Endothelial cell of umbilical vein (primary cell): ENCODE measurements at regions not wholly inside any gene's neighbourhood (a gene's known extent, or its start where the extent isn't known, plus 50 kb on each side); places are given as distances from the start of the nearest gene placed in this dataset.
"Not testable (repeated sequence)": the region's sequence is repeated elsewhere in the genome, so short reads cannot be mapped to it uniquely, and the experiment has no call there.

Experiments
- BruUV-seq: library from RNA; stranded (reverse); fragments of 400-500 nt; replicated peaks from 2 replicates; lab custom pipeline; 2021; lab: Mats Ljungman, UMichigan
- CTCF ChIA-PET: fragments of 300-600, 350-600 bp; sonication (Branson Sonifier 250); formaldehyde crosslinking; loops from one replicate; lab custom pipeline; 2021; ENCODE audit warnings: antibody characterized with exemption, inconsistent platforms; lab: Charles Lee
- POLR2A ChIA-PET: fragments of 300-600, 350-600 bp; sonication (Branson Sonifier 250); formaldehyde crosslinking; loops from one replicate; lab custom pipeline; 2021; ENCODE audit warnings: antibody characterized with exemption, inconsistent platforms; lab: Charles Lee
- DNase-seq: peaks from one replicate; pipeline ENCODE4 v3.0.0-alpha.2; 2011; ENCODE audit warnings: low read depth, low spot score
- FAIRE-seq: peaks from 2 replicates; lab custom pipeline; 2011; peaks lifted over from hg19 to GRCh38; lab: Jason Lieb, UNC
- H2AFZ ChIP-seq: 2 replicates; pipeline ENCODE4 v1.6.0; 2012; ENCODE audit warnings: low read depth, low read length, control low read depth, inconsistent platforms
- H3K27ac ChIP-seq: 2 replicates; pipeline ENCODE4 v1.5.1; 2011; ENCODE audit warnings: low read depth, mild to moderate bottlenecking, control low read depth, low read length, moderate library complexity; ENCODE audit not compliant: insufficient read depth
- H3K27me3 ChIP-seq, 2 experiments: 2 replicates each; pipeline versions ENCODE4 v1.6.0 to v1.6.1; 2011; ENCODE audit warnings: low read length in 2 of 2, mixed read lengths in 1 of 2; ENCODE audit not compliant: control insufficient read depth in 2 of 2, insufficient read depth in 2 of 2
- H3K36me3 ChIP-seq, 2 experiments: 2 replicates in 1 of 2; 3 replicates in 1 of 2; pipeline ENCODE4 v1.5.1; 2011; ENCODE audit warnings: low read length in 2 of 2, mild to moderate bottlenecking in 1 of 2, moderate library complexity in 1 of 2; ENCODE audit not compliant: control insufficient read depth in 2 of 2, insufficient read depth in 2 of 2; ENCODE audit errors: extremely low read depth in 1 of 2
- H3K4me1 ChIP-seq: 3 replicates; pipeline ENCODE4 v1.5.1; 2011; ENCODE audit warnings: mild to moderate bottlenecking, low read length; ENCODE audit not compliant: control insufficient read depth, insufficient read depth; ENCODE audit errors: extremely low read depth
- H3K4me2 ChIP-seq: 2 replicates; pipeline ENCODE4 v1.6.1; 2011; ENCODE audit warnings: low read length, control low read depth, mixed read lengths; ENCODE audit not compliant: insufficient read depth
- H3K4me3 ChIP-seq, 3 experiments: fragments of 200-600 bp in 1 of 3; sonication (generic), shearing (Covaris generic) in 1 of 3; replicated peaks in 1 of 3; 2 replicates each; pipeline ENCODE4 v1.5.1; 2011 to 2016; ENCODE audit warnings: control low read depth in 3 of 3, low read length in 3 of 3, mild to moderate bottlenecking in 2 of 3, inconsistent platforms in 1 of 3, low read depth in 1 of 3, moderate library complexity in 1 of 3; ENCODE audit not compliant: insufficient read depth in 1 of 3
- H3K79me2 ChIP-seq: 2 replicates; pipeline ENCODE4 v1.6.0; 2012; ENCODE audit warnings: low read length, inconsistent platforms; ENCODE audit not compliant: control insufficient read depth, insufficient read depth
- H3K9ac ChIP-seq: replicated peaks from 2 replicates; pipeline ENCODE3; 2011; ENCODE audit warnings: low read length, control low read depth; ENCODE audit not compliant: insufficient read depth; ENCODE audit errors: extremely low read depth
- H3K9me1 ChIP-seq: replicated peaks from 3 replicates; pipeline ENCODE4 v1.6.0; 2011; ENCODE audit warnings: mild to moderate bottlenecking, low read length; ENCODE audit not compliant: control insufficient read depth, insufficient read depth; ENCODE audit errors: extremely low read depth
- H3K9me3 ChIP-seq: replicated peaks from 2 replicates; pipeline ENCODE4 v1.5.1; 2012; ENCODE audit warnings: low read length, inconsistent platforms; ENCODE audit not compliant: control insufficient read depth, insufficient read depth
- H4K20me1 ChIP-seq: replicated peaks from 2 replicates; pipeline ENCODE3; 2011; ENCODE audit warnings: mild to moderate bottlenecking, low read length; ENCODE audit not compliant: control insufficient read depth, insufficient read depth; ENCODE audit errors: extremely low read depth
- FOS ChIP-seq: IDR thresholded peaks from 2 replicates; pipeline ENCODE4 v1.6.1; 2011; ENCODE audit warnings: mild to moderate bottlenecking, low read length, moderate library complexity, borderline replicate concordance; ENCODE audit not compliant: insufficient read depth
- GATA2 ChIP-seq: IDR thresholded peaks from 2 replicates; pipeline ENCODE4 v1.7.0; 2011; ENCODE audit warnings: low read depth, mild to moderate bottlenecking, moderate library complexity, mixed read lengths, low read length; ENCODE audit not compliant: insufficient read length, insufficient read depth
- JUN ChIP-seq: IDR thresholded peaks from 2 replicates; pipeline ENCODE4 v1.6.1; 2011; ENCODE audit warnings: borderline replicate concordance, low read depth; ENCODE audit not compliant: insufficient read length, insufficient read depth
- MYC ChIP-seq: IDR thresholded peaks from one replicate; pipeline ENCODE4 v1.6.1; 2011; ENCODE audit warnings: mild to moderate bottlenecking, low read depth, low read length
- POLR2A ChIP-seq: IDR thresholded peaks from 2 replicates; pipeline ENCODE4 v1.6.1; 2012; ENCODE audit warnings: low read depth, mild to moderate bottlenecking, control low read depth, low read length
- dilution Hi-C: fragments of 300-500 bp; cut with MboI; formaldehyde crosslinking; loops from one replicate; pipeline ENCODE4 v1.15.0; 2019; ENCODE audit warnings: low sequenced_read_pairs; ENCODE audit not compliant: extremely low pct_ligation_motif_present
- intact Hi-C: fragments of 100-400 bp; cut with micrococcal nuclease; formaldehyde crosslinking; loops from one replicate; pipeline ENCODE4 v1.10.0; 2022
- TF ChIP-seq, protein P1 (sequence below), 2 donors: IDR thresholded peaks; 1 replicate in 1 of 2; 2 replicates in 1 of 2; pipeline ENCODE4 v1.5.1; 2011; ENCODE audit warnings: low read length in 2 of 2, mild to moderate bottlenecking in 2 of 2, moderate library complexity in 2 of 2, control low read depth in 1 of 2, inconsistent platforms in 1 of 2, low read depth in 1 of 2; ENCODE audit not compliant: insufficient read depth in 1 of 2; ENCODE audit errors: extremely low read depth in 1 of 2

DNA sequence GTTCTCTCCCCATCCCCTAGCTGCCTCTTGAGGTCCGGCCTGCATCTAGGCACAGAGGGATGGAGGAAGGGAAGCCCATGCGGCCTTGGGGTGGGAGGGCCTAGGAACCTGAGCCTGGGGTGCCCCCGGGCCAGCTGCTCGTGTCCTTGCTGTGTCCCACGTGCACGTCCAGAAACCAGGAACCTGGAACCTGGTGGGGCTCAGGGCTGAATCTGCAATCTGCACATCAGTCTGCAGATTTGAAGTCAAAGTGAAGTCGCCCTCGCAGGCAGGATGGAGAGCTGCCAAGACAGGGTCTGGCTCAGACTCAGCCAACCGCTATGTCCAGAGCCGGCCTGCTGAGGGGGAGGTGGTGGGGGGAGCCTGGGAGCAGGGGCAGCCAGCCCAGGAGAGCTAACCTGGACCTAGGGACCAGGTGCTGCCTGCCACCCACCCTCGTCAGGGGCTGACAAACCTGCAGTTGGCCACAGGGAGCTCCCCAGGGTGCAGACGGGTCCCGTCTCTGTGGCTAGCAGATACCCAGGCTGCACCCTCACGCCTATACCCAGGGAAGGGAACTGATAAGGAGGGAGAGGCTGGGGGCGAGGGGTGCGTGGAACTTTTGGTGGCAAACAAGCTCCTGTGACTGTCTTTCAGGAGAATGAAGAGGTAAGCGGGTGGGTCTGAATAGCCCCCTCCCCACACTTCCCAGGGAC is 103.5 kb upstream of the SIMC1 start:
- dilution Hi-C loops (no loop called here), intact Hi-C loops (no loop called here)
- Histone ChIP-seq H3K9ac (no peak overlapping the region), H3K9me1 (no peaks in the 10 kb centered on the region), H3K9me3 (no peaks in the 10 kb centered on the region), H3K4me2 (no peak overlapping the region), H3K79me2 (no peaks in the 10 kb centered on the region), H3K27me3 (peaks cover 0 to 4% of the 10 kb centered on the region in 2 experiments), H4K20me1 (no peaks in the 10 kb centered on the region), H3K4me1 (no peaks in the 10 kb centered on the region), H3K27ac (no peak overlapping the region), H3K4me3 (no peak overlapping the region), H3K36me3 (no peaks in the 10 kb centered on the region), H2AFZ (no peak overlapping the region)
- BruUV-seq = no TSS peak
- ChIA-PET POLR2A (no interaction called here), CTCF (interaction anchor here (0.6 kb wide), 1 partner anchor 50 kb away, joined by 3 read pairs; no protein-coding TSS in a partner anchor)
- no peak for TF ChIP-seq POLR2A
- no peak for TF ChIP-seq JUN
- no peak for TF ChIP-seq MYC
- TF ChIP-seq GATA2 = no peak
- TF ChIP-seq FOS = no peak
- TF ChIP-seq, protein P1, sequence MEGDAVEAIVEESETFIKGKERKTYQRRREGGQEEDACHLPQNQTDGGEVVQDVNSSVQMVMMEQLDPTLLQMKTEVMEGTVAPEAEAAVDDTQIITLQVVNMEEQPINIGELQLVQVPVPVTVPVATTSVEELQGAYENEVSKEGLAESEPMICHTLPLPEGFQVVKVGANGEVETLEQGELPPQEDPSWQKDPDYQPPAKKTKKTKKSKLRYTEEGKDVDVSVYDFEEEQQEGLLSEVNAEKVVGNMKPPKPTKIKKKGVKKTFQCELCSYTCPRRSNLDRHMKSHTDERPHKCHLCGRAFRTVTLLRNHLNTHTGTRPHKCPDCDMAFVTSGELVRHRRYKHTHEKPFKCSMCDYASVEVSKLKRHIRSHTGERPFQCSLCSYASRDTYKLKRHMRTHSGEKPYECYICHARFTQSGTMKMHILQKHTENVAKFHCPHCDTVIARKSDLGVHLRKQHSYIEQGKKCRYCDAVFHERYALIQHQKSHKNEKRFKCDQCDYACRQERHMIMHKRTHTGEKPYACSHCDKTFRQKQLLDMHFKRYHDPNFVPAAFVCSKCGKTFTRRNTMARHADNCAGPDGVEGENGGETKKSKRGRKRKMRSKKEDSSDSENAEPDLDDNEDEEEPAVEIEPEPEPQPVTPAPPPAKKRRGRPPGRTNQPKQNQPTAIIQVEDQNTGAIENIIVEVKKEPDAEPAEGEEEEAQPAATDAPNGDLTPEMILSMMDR (IDR thresholded peaks at IDR 0.05; ENCODE audit: extremely low read depth in 1 of 2, insufficient read depth in 1 of 2, low read depth in 1 of 2, low read length in 2 of 2) = no peak
- no peak for DNase-seq
- FAIRE-seq = no peak

DNA sequence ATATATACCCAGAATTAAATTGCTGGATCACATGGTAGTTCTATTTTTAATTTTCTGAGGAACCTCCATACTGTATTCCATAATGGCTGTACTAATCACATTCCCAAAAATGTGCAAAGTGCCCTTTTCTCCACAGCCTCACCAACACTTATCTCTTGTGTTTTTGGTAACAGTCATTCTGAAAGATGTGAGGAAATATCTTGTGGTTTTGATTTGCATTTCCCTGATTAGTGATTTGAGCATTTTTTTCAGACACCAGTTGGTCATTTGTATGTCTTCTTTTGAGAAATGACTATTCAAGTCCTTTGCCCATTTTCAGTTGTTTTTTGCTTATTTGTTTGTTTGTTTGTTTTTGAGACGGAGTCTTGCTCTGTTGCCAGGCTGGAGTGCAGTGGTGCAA is 98.1 kb upstream of the SIMC1 start:
- dilution Hi-C loops, H3K4me3 ChIP-seq, POLR2A ChIA-PET, CTCF ChIA-PET, FAIRE-seq, H2AFZ ChIP-seq, H3K9me1 ChIP-seq, H3K9ac ChIP-seq, H3K27ac ChIP-seq, H3K9me3 ChIP-seq, H3K4me1 ChIP-seq, H3K27me3 ChIP-seq, DNase-seq, H3K4me2 ChIP-seq, intact Hi-C loops, H4K20me1 ChIP-seq, H3K79me2 ChIP-seq, BruUV-seq, H3K36me3 ChIP-seq: not testable (repeated sequence)
